MM.1S (cell line): ENCODE measurements at regions not wholly inside any gene's neighbourhood (a gene's known extent, or its start where the extent isn't known, plus 50 kb on each side); places are given as distances from the start of the nearest gene placed in this dataset.

Experiments used
- DNase-seq: peaks from one replicate; pipeline ENCODE4 v3.0.0-alpha.2; 2015
- H2AFZ ChIP-seq: fragments of 300-600 bp; sonication (generic); 2 replicates; pipeline ENCODE4 v1.6.0; 2016; ENCODE audit warnings: antibody characterized with exemption, low read length
- H3F3A ChIP-seq: fragments of 300-600 bp; sonication (generic); 2 replicates; pipeline ENCODE4 v1.6.1; 2016; ENCODE audit warnings: mild to moderate bottlenecking, antibody characterized with exemption, low read length, moderate library complexity, mixed read lengths; ENCODE audit not compliant: insufficient read depth
- H3K27ac ChIP-seq: fragments of 300-600 bp; sonication (generic); 2 replicates; pipeline ENCODE4 v1.5.1; 2016; ENCODE audit warnings: mild to moderate bottlenecking, low read length
- H3K27me3 ChIP-seq: fragments of 300-600 bp; sonication (generic); replicated peaks from 2 replicates; pipeline ENCODE4 v1.6.0; 2016; ENCODE audit warnings: low read length; ENCODE audit not compliant: insufficient read depth
- H3K36me3 ChIP-seq: fragments of 300-600 bp; sonication (generic); replicated peaks from 2 replicates; pipeline ENCODE4 v1.6.1; 2016; ENCODE audit warnings: mild to moderate bottlenecking, low read length, mixed read lengths; ENCODE audit not compliant: insufficient read depth
- H3K4me1 ChIP-seq: fragments of 300-600 bp; sonication (generic); 2 replicates; pipeline ENCODE4 v1.6.1; 2016; ENCODE audit warnings: low read length, mixed read lengths
- H3K4me2 ChIP-seq: fragments of 300-600 bp; sonication (generic); 2 replicates; pipeline ENCODE4 v1.6.0; 2016; ENCODE audit warnings: low read depth, low read length
- H3K4me3 ChIP-seq: fragments of 300-600 bp; sonication (generic); 2 replicates; pipeline ENCODE4 v1.5.1; 2016; ENCODE audit warnings: low read length, mixed read lengths
- H3K79me2 ChIP-seq: fragments of 300-600 bp; sonication (generic); 2 replicates; pipeline ENCODE4 v1.6.1; 2016; ENCODE audit warnings: mixed run types, low read length, mixed read lengths
- H3K9ac ChIP-seq: fragments of 300-600 bp; sonication (generic); 2 replicates; pipeline ENCODE4 v1.6.1; 2016; ENCODE audit warnings: low read length, mixed read lengths
- H3K9me2 ChIP-seq: fragments of 300-600 bp; sonication (generic); replicated peaks from 2 replicates; pipeline ENCODE4 v1.6.1; 2016; ENCODE audit warnings: mild to moderate bottlenecking, low read length, mixed read lengths; ENCODE audit not compliant: insufficient read depth
- H3K9me3 ChIP-seq: fragments of 300-600 bp; sonication (generic); replicated peaks from 2 replicates; pipeline ENCODE4 v1.6.1; 2016; ENCODE audit warnings: mild to moderate bottlenecking, low read length, mixed read lengths; ENCODE audit not compliant: insufficient read depth
- H4K20me1 ChIP-seq: fragments of 300-600 bp; sonication (generic); 2 replicates; pipeline ENCODE4 v1.6.1; 2016; ENCODE audit warnings: mild to moderate bottlenecking, low read length, moderate library complexity, mixed read lengths; ENCODE audit not compliant: insufficient read depth
- EZH2 ChIP-seq: fragments of 300-600 bp; sonication (generic); optimal IDR thresholded peaks from 2 replicates; pipeline ENCODE3; 2017; ENCODE audit warnings: low read depth, mild to moderate bottlenecking, antibody characterized with exemption, low read length, mixed read lengths
- EZH2phosphoT487 ChIP-seq: fragments of 300-600 bp; sonication (generic); IDR thresholded peaks from 2 replicates; pipeline ENCODE4 v1.6.1; 2018; ENCODE audit warnings: antibody characterized with exemption, low read length
- TF ChIP-seq, protein P1 (sequence below): fragments of 300-600 bp; sonication (generic); IDR thresholded peaks from 2 replicates; pipeline ENCODE4 v1.5.1; 2016; ENCODE audit warnings: antibody characterized with exemption, low read length, mixed read lengths

DNA sequence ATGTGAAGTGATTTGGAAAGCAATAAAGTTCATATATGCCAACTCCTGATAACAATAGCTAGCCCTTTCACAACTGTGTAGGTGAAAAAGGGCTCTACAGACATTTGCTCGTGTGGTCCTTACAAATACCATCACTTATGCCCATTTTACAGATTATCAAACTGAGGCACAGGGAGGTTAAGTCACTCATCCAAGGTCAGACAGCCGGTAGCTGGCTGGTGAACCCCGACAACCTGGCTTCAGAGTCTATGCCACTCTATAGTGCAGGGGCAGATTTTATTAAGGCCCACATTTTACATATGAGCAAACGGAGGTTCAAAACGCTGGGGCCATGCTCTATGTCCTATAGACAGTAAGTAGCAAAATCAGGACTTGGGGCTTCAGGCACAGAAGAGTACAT, 280.5 kb downstream of the RRAGC start:
- no peaks in the 10 kb centered on the region for H3K79me2 ChIP-seq
- TF ChIP-seq, protein P1, sequence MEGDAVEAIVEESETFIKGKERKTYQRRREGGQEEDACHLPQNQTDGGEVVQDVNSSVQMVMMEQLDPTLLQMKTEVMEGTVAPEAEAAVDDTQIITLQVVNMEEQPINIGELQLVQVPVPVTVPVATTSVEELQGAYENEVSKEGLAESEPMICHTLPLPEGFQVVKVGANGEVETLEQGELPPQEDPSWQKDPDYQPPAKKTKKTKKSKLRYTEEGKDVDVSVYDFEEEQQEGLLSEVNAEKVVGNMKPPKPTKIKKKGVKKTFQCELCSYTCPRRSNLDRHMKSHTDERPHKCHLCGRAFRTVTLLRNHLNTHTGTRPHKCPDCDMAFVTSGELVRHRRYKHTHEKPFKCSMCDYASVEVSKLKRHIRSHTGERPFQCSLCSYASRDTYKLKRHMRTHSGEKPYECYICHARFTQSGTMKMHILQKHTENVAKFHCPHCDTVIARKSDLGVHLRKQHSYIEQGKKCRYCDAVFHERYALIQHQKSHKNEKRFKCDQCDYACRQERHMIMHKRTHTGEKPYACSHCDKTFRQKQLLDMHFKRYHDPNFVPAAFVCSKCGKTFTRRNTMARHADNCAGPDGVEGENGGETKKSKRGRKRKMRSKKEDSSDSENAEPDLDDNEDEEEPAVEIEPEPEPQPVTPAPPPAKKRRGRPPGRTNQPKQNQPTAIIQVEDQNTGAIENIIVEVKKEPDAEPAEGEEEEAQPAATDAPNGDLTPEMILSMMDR: no peak
- no peak for TF ChIP-seq EZH2
- no peak for TF ChIP-seq EZH2phosphoT487
- no peak overlapping the region for H3K4me3 ChIP-seq

DNA sequence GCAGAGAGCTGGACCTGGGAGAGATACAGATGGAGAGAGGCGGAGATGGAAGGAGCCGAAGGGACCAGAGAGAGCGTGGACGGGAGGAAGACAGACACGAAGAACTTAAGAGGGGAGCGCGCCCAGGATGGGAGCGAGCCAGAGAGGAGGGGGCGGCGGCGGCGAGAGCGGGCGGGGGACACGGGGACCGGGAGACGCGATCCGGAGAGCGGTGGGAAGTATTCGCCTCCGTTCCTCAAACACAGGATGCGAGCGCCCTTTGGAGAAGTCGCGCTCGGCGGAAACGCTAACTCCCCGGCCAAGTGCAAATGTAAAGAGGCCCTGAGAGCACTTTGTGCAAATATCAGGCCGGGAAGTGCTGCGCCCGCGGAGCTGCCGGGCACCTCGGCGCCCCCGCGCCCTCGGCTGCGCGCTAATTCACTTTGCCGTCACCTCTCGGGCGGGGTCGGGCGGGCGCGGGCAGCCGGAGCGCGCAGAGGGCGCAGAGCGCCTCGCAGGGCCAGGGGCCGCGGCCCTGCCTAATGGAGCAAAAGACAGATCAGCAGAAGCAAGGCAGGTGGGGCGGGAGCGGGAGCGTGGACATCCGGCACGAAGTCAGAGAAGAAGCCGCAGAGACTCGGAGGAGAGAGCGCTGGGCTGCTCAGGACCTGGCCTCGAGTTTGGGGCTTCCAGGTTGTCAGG, 281.2 kb downstream of the RRAGC start:
- no peaks in the 10 kb centered on the region for H4K20me1 ChIP-seq
- no peaks in the 10 kb centered on the region for H3K9me3 ChIP-seq
- no peaks in the 10 kb centered on the region for H3K9me2 ChIP-seq
- no peak for TF ChIP-seq EZH2
- TF ChIP-seq EZH2phosphoT487: no peak
- TF ChIP-seq, protein P1: no peak
- H3F3A ChIP-seq: no peaks in the 10 kb centered on the region
- H3K27ac ChIP-seq: no peak overlapping the region
- H3K36me3 ChIP-seq: no peaks in the 10 kb centered on the region
- DNase-seq: no peak
- H2AFZ ChIP-seq: no peak overlapping the region
- H3K9ac ChIP-seq: no peak overlapping the region
- no peaks in the 10 kb centered on the region for H3K27me3 ChIP-seq
- no peaks in the 10 kb centered on the region for H3K4me1 ChIP-seq
- H3K4me3 ChIP-seq: no peak overlapping the region
- H3K79me2 ChIP-seq: no peaks in the 10 kb centered on the region
- no peak overlapping the region for H3K4me2 ChIP-seq

More for the DNA sequence above, 280.5 kb downstream of the RRAGC start:
- Histone ChIP-seq H3K9me2 (no peaks in the 10 kb centered on the region), H3K36me3 (no peaks in the 10 kb centered on the region), H4K20me1 (no peaks in the 10 kb centered on the region), H2AFZ (no peak overlapping the region), H3K9ac (no peak overlapping the region), H3K4me2 (no peak overlapping the region), H3F3A (no peaks in the 10 kb centered on the region), H3K4me1 (no peaks in the 10 kb centered on the region), H3K27me3 (no peaks in the 10 kb centered on the region), H3K9me3 (no peaks in the 10 kb centered on the region), H3K27ac (no peak overlapping the region)
- no peak for DNase-seq

DNA sequence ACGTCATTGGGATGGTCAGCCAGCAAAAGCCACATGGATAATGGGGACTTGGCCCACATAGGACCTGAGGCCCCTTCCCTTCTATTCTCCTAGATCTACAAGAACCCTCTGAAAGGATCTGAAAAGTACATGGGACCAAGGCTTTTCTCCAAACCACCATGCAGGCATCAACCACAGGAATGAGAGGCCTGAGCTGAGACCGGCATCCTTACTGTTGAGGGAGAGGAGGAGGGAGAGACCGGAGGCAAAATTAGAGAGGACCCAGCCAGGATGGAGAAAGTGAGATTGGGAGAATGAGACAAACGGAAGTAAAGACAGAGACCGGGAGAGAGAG, 281.7 kb downstream of the RRAGC start:
- Histone ChIP-seq H3K27me3 (no peaks in the 10 kb centered on the region), H3F3A (no peaks in the 10 kb centered on the region), H4K20me1 (no peaks in the 10 kb centered on the region), H3K4me2 (no peak overlapping the region), H3K9me3 (no peaks in the 10 kb centered on the region), H2AFZ (no peak overlapping the region), H3K36me3 (no peaks in the 10 kb centered on the region), H3K4me1 (no peaks in the 10 kb centered on the region), H3K9me2 (no peaks in the 10 kb centered on the region), H3K9ac (no peak overlapping the region), H3K79me2 (no peaks in the 10 kb centered on the region), H3K27ac (no peak overlapping the region), H3K4me3 (no peak overlapping the region)
- no peak for TF ChIP-seq EZH2
- TF ChIP-seq EZH2phosphoT487: no peak
- TF ChIP-seq, protein P1: no peak
- DNase-seq: no peak
